ENCODE measurements at regions not wholly inside any gene's neighbourhood (a gene's known extent, or its start where the extent isn't known, plus 50 kb on each side); places are given as distances from the start of the nearest gene placed in this dataset.

GRCh38 chr16:86799367-86799766 is 221.0 kb downstream of the FOXL1 start:
- H3K27ac ChIP-seq (ENCODE audit: low read length) = no peak overlapping the region
- H3K9me3 Mint-ChIP-seq = no peaks in the 10 kb centered on the region
- H3K4me3 ChIP-seq (ENCODE audit: low read length) = no peak overlapping the region
- no peaks in the 10 kb centered on the region for H3K4me1 ChIP-seq (ENCODE audit: control insufficient read depth, insufficient read depth, low read length)
- no peak for DNase-seq
- peaks cover 12 to 19% of the 10 kb centered on the region in 2 donors for H3K27me3 Mint-ChIP-seq (ENCODE audit: low read depth in 2 of 2)
- no peak for TF ChIP-seq CTCF (IDR thresholded peaks at IDR 0.05)
- intact Hi-C loops (cut with micrococcal nuclease) = no loop called here
- no peak overlapping the region for H3K4me3 Mint-ChIP-seq
- H3K4me1 Mint-ChIP-seq = peaks cover 0 to 4% of the 10 kb centered on the region in 2 donors
- 77% methylated on average over 4 of the region's 4 CpGs for WGBS (ENCODE audit: insufficient coverage)
- no peaks in the 10 kb centered on the region for H3K36me3 ChIP-seq (ENCODE audit: control insufficient read depth, insufficient read depth, low read length)
- no peak for ATAC-seq
- no peaks in the 10 kb centered on the region for H3K27me3 ChIP-seq (ENCODE audit: control insufficient read depth, insufficient read depth, low read length)
- no peaks in the 10 kb centered on the region for H3K36me3 Mint-ChIP-seq
- no peaks in the 10 kb centered on the region for H3K9me3 ChIP-seq (ENCODE audit: control insufficient read depth, insufficient read depth, low read length)
- H3K27ac Mint-ChIP-seq = no peak overlapping the region

GRCh38 chr16:86800894-86801293 is 222.5 kb downstream of the FOXL1 start:
- H3K27ac ChIP-seq (ENCODE audit: low read length) = no peak overlapping the region
- no peaks in the 10 kb centered on the region for H3K4me1 ChIP-seq (ENCODE audit: control insufficient read depth, insufficient read depth, low read length)
- no peak overlapping the region for H3K4me3 Mint-ChIP-seq
- DNase-seq (no peak), ATAC-seq (no peak)
- intact Hi-C loops (cut with micrococcal nuclease) = no loop called here
- no peaks in the 10 kb centered on the region for H3K9me3 ChIP-seq (ENCODE audit: control insufficient read depth, insufficient read depth, low read length)
- H3K27ac Mint-ChIP-seq = no peak overlapping the region
- no peak overlapping the region for H3K4me3 ChIP-seq (ENCODE audit: low read length)
- no peaks in the 10 kb centered on the region for H3K36me3 Mint-ChIP-seq
- no peaks in the 10 kb centered on the region for H3K9me3 Mint-ChIP-seq
- no peaks in the 10 kb centered on the region for H3K27me3 ChIP-seq (ENCODE audit: control insufficient read depth, insufficient read depth, low read length)
- 21% methylated on average over 3 of the region's 4 CpGs for WGBS (ENCODE audit: insufficient coverage)
- H3K36me3 ChIP-seq (ENCODE audit: control insufficient read depth, insufficient read depth, low read length) = no peaks in the 10 kb centered on the region
- H3K4me1 Mint-ChIP-seq = peaks cover 0 to 4% of the 10 kb centered on the region in 2 donors
- peaks cover 14 to 16% of the 10 kb centered on the region in 2 donors for H3K27me3 Mint-ChIP-seq (ENCODE audit: low read depth in 2 of 2)
- no peak for TF ChIP-seq CTCF (IDR thresholded peaks at IDR 0.05)

- ATAC-seq (no peak), DNase-seq (no peak)
- Mint-ChIP-seq H3K4me3 (no peak overlapping the region), H3K4me1 (peaks cover 0 to 4% of the 10 kb centered on the region in 2 donors), H3K27me3 (ENCODE audit: low read depth in 2 of 2) (peaks cover 18 to 20% of the 10 kb centered on the region in 2 donors), H3K27ac (no peak overlapping the region), H3K36me3 (no peaks in the 10 kb centered on the region), H3K9me3 (no peaks in the 10 kb centered on the region)
- H3K4me1 ChIP-seq (ENCODE audit: control insufficient read depth, insufficient read depth, low read length) = no peaks in the 10 kb centered on the region
- intact Hi-C loops (cut with micrococcal nuclease) = no loop called here
- no peak overlapping the region for H3K4me3 ChIP-seq (ENCODE audit: low read length)
- no peaks in the 10 kb centered on the region for H3K27me3 ChIP-seq (ENCODE audit: control insufficient read depth, insufficient read depth, low read length)
- H3K36me3 ChIP-seq (ENCODE audit: control insufficient read depth, insufficient read depth, low read length) = no peaks in the 10 kb centered on the region
- no peak for TF ChIP-seq CTCF (IDR thresholded peaks at IDR 0.05)
- 77% methylated on average over 2 of the region's 2 CpGs for WGBS (ENCODE audit: insufficient coverage)
- H3K27ac ChIP-seq (ENCODE audit: low read length) = no peak overlapping the region
- H3K9me3 ChIP-seq (ENCODE audit: control insufficient read depth, insufficient read depth, low read length) = no peaks in the 10 kb centered on the region
Observed at GRCh38 chr16:86802013-86802412, 223.7 kb downstream of the FOXL1 start.

- Histone ChIP-seq H3K27ac (ENCODE audit: low read length) (no peak overlapping the region), H3K36me3 (ENCODE audit: control insufficient read depth, insufficient read depth, low read length) (no peaks in the 10 kb centered on the region), H3K9me3 (ENCODE audit: control insufficient read depth, insufficient read depth, low read length) (no peaks in the 10 kb centered on the region), H3K27me3 (ENCODE audit: control insufficient read depth, insufficient read depth, low read length) (no peaks in the 10 kb centered on the region), H3K4me1 (ENCODE audit: control insufficient read depth, insufficient read depth, low read length) (no peaks in the 10 kb centered on the region), H3K4me3 (ENCODE audit: low read length) (no peak overlapping the region)
- no peaks in the 10 kb centered on the region for H3K4me1 Mint-ChIP-seq
- DNase-seq (no peak), ATAC-seq (no peak)
- intact Hi-C loops (cut with micrococcal nuclease) = no loop called here
- no peaks in the 10 kb centered on the region for H3K36me3 Mint-ChIP-seq
- no peak overlapping the region for H3K27ac Mint-ChIP-seq
- H3K27me3 Mint-ChIP-seq (ENCODE audit: low read depth in 2 of 2) = peaks cover 12 to 19% of the 10 kb centered on the region in 2 donors
- TF ChIP-seq CTCF (IDR thresholded peaks at IDR 0.05) = no peak
- 88% methylated on average over 6 of the region's 6 CpGs for WGBS (ENCODE audit: insufficient coverage)
- no peak overlapping the region for H3K4me3 Mint-ChIP-seq
- no peaks in the 10 kb centered on the region for H3K9me3 Mint-ChIP-seq
Observed at GRCh38 chr16:86805188-86805587, 226.8 kb downstream of the FOXL1 start.

All from natural killer cell (primary cell).